ENCODE measurements at regions not wholly inside any gene's neighbourhood (a gene's known extent, or its start where the extent isn't known, plus 50 kb on each side); places are given as distances from the start of the nearest gene placed in this dataset.

GRCh38 chr6:74657011-74657410 lies 548.8 kb downstream of the COL12A1 start:
- DNase-seq = no peak
- H3K4me3 ChIP-seq (ENCODE audit: low read depth, low read length) = no peak overlapping the region
- in situ Hi-C loops (cut with HindIII; ENCODE audit: low pct_ligation_motif_present, low sequenced_read_pairs) = no loop called here

GRCh38 chr6:74656453-74656852 lies 549.4 kb downstream of the COL12A1 start:
- no peak for TF ChIP-seq CTCF (IDR thresholded peaks at IDR 0.05; ENCODE audit: low read depth, low read length, missing control alignments)
- in situ Hi-C loops (cut with HindIII; ENCODE audit: low pct_ligation_motif_present, low sequenced_read_pairs) = no loop called here
- H3K27me3 ChIP-seq (replicated peaks) = no peaks in the 10 kb centered on the region
- DNase-seq = no peak
- H3K27ac ChIP-seq = no peak overlapping the region
- H3K4me3 ChIP-seq (ENCODE audit: low read depth, low read length) = no peak overlapping the region
- H3K36me3 ChIP-seq (replicated peaks) = no peaks in the 10 kb centered on the region

More at GRCh38 chr6:74657011-74657410, 548.8 kb downstream of the COL12A1 start:
- no peak for TF ChIP-seq CTCF (IDR thresholded peaks at IDR 0.05; ENCODE audit: low read depth, low read length, missing control alignments)
- H3K27me3 ChIP-seq (replicated peaks) = no peaks in the 10 kb centered on the region
- H3K36me3 ChIP-seq (replicated peaks) = no peaks in the 10 kb centered on the region
- H3K27ac ChIP-seq = no peak overlapping the region

- H3K4me3 ChIP-seq (ENCODE audit: low read depth, low read length) = no peak overlapping the region
- no peaks in the 10 kb centered on the region for H3K27me3 ChIP-seq (replicated peaks)
- no peak overlapping the region for H3K27ac ChIP-seq
- no peak for DNase-seq
- in situ Hi-C loops (cut with HindIII; ENCODE audit: low pct_ligation_motif_present, low sequenced_read_pairs) = no loop called here
- TF ChIP-seq CTCF (IDR thresholded peaks at IDR 0.05; ENCODE audit: low read depth, low read length, missing control alignments) = no peak
- H3K36me3 ChIP-seq (replicated peaks) = no peaks in the 10 kb centered on the region
Measured at GRCh38 chr6:74654296-74654695, 551.6 kb downstream of the COL12A1 start.

- DNase-seq = no peak
- no peaks in the 10 kb centered on the region for H3K27me3 ChIP-seq (replicated peaks)
- TF ChIP-seq CTCF (IDR thresholded peaks at IDR 0.05; ENCODE audit: low read depth, low read length, missing control alignments) = no peak
- no peak overlapping the region for H3K4me3 ChIP-seq (ENCODE audit: low read depth, low read length)
- H3K36me3 ChIP-seq (replicated peaks) = no peaks in the 10 kb centered on the region
- no peak overlapping the region for H3K27ac ChIP-seq
- in situ Hi-C loops (cut with HindIII; ENCODE audit: low pct_ligation_motif_present, low sequenced_read_pairs) = no loop called here
Measured at GRCh38 chr6:74651948-74652842, 553.7 kb downstream of the COL12A1 start.

- Histone ChIP-seq H3K27ac (no peak overlapping the region), H3K36me3 (replicated peaks) (no peaks in the 10 kb centered on the region), H3K27me3 (replicated peaks) (no peaks in the 10 kb centered on the region), H3K4me3 (ENCODE audit: low read depth, low read length) (no peak overlapping the region)
- in situ Hi-C loops (cut with HindIII; ENCODE audit: low pct_ligation_motif_present, low sequenced_read_pairs) = no loop called here
- no peak for TF ChIP-seq CTCF (IDR thresholded peaks at IDR 0.05; ENCODE audit: low read depth, low read length, missing control alignments)
- no peak for DNase-seq
Measured at GRCh38 chr6:74650668-74651067, 555.2 kb downstream of the COL12A1 start.
